Pancreas (tissue), 10 donors: ENCODE measurements at regions not wholly inside any gene's neighbourhood (a gene's known extent, or its start where the extent isn't known, plus 50 kb on each side); places are given as distances from the start of the nearest gene placed in this dataset.

Experiments used
- ATAC-seq, 4 donors: fragments of 200-7000 bp; cut with Tn5 transposase; one replicate each; pipeline versions ENCODE4 v1.8.0 to v1.9.1; 2020; ENCODE audit warnings: mild to moderate bottlenecking in 4 of 4, moderate library complexity in 4 of 4
- DNase-seq, 6 donors: peaks; one replicate each; pipeline ENCODE4 v3.0.0-alpha.2; 2020
- FAIRE-seq: peaks from 2 replicates; lab custom pipeline; 2012; peaks lifted over from hg19 to GRCh38; lab: Jason Lieb, UNC
- H3K27ac ChIP-seq, 4 donors: fragments of 200-600 bp; sonication (generic); 1 replicate in 3 of 4; 2 replicates in 1 of 4; pipeline versions ENCODE4 v1.5.0 to v1.8.0; 2020
- H3K27me3 ChIP-seq, 4 donors: fragments of 200-600 bp; one replicate each; pipeline ENCODE4 v1.8.0; 2021
- H3K36me3 ChIP-seq, 3 donors: fragments of 200-600 bp; sonication (generic) in 1 of 3; one replicate each; pipeline versions ENCODE4 v1.5.0 to v1.8.0; 2020 to 2021
- H3K4me1 ChIP-seq, 3 donors: fragments of 200-600 bp; one replicate each; pipeline ENCODE4 v1.8.0; 2021
- H3K4me3 ChIP-seq, 4 donors: fragments of 200-600 bp; sonication (generic) in 2 of 4; one replicate each; pipeline versions ENCODE4 v1.5.0 to v1.8.0; 2020 to 2021
- H3K9me3 ChIP-seq, 4 donors: fragments of 200-600 bp; one replicate each; pipeline ENCODE4 v1.8.0; 2021
- WGBS, 2 donors: extraction: QIAGEN DNeasy Blood & Tissue Kit; methylation state at CpG; one replicate each; pipeline ENCODE4 v1.1.7; 2013; 5-methylcytosine and 5-hydroxymethylcytosine counted together
- intact Hi-C, 3 donors: fragments of 100-400 bp; cut with DNase I; formaldehyde crosslinking; loops; one replicate each; pipeline versions ENCODE4 v1.11.1 to v1.14.2; 2022
- TF ChIP-seq, protein P1 (sequence below), 4 donors: fragments of 200-600 bp; sonication (generic) in 3 of 4; IDR thresholded peaks; one replicate each; pipeline versions ENCODE4 v1.5.0 to v1.8.0; 2021; ENCODE audit warnings: antibody characterized with exemption in 4 of 4
- donor health status: healthy with polysubstance abuse.
- donor health status: DM: no; HTN: no; CAD: no; lungs with moderate emphysema.
- donor health status: DM: no; HTN: no; CAD: no.
- donor health status: control.
- donor health status: control.
- donor health status: Bipolar disorder and iron deficiency.
- donor health status: DM: yes; HTN: yes; CAD: no.
- donor health status: DM: no; HTN: no; CAD: no.
- donor health status: DM: no; HTN: no; CAD: no.
- donor health status: DM: yes; HTN: yes; CAD: no.

GRCh38 chr10:59557642-59558041 lies 152.0 kb downstream of the SLC16A9 start:
- Histone ChIP-seq H3K27ac (no peak overlapping the region), H3K4me3 (no peak overlapping the region), H3K9me3 (no peaks in the 10 kb centered on the region), H3K27me3 (no peaks in the 10 kb centered on the region), H3K36me3 (no peaks in the 10 kb centered on the region), H3K4me1 (no peaks in the 10 kb centered on the region)
- TF ChIP-seq, protein P1, sequence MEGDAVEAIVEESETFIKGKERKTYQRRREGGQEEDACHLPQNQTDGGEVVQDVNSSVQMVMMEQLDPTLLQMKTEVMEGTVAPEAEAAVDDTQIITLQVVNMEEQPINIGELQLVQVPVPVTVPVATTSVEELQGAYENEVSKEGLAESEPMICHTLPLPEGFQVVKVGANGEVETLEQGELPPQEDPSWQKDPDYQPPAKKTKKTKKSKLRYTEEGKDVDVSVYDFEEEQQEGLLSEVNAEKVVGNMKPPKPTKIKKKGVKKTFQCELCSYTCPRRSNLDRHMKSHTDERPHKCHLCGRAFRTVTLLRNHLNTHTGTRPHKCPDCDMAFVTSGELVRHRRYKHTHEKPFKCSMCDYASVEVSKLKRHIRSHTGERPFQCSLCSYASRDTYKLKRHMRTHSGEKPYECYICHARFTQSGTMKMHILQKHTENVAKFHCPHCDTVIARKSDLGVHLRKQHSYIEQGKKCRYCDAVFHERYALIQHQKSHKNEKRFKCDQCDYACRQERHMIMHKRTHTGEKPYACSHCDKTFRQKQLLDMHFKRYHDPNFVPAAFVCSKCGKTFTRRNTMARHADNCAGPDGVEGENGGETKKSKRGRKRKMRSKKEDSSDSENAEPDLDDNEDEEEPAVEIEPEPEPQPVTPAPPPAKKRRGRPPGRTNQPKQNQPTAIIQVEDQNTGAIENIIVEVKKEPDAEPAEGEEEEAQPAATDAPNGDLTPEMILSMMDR (IDR thresholded peaks at IDR 0.05): no peak
- 21 to 23% methylated on average over 3 of the region's 3 CpGs for WGBS, 2 donors
- ATAC-seq (no peak), FAIRE-seq (no peak), DNase-seq (no peak)
- intact Hi-C loops: no loop called here

- 0 to 9% methylated on average over 1 of the region's 1 CpG for WGBS, 2 donors
- Histone ChIP-seq H3K4me3 (no peak overlapping the region), H3K9me3 (no peaks in the 10 kb centered on the region), H3K4me1 (no peaks in the 10 kb centered on the region), H3K36me3 (no peaks in the 10 kb centered on the region), H3K27ac (no peak overlapping the region), H3K27me3 (no peaks in the 10 kb centered on the region)
- intact Hi-C loops: no loop called here
- FAIRE-seq: peak; percentile 13
- peak in 3 of 6 donors; percentile 13 to 37 (median 34) for DNase-seq
- peak in 1 of 4 donors; percentile 42 for ATAC-seq
- TF ChIP-seq, protein P1 (IDR thresholded peaks at IDR 0.05): no peak
Observed at GRCh38 chr10:59557052-59557451, 152.6 kb downstream of the SLC16A9 start.

DNA sequence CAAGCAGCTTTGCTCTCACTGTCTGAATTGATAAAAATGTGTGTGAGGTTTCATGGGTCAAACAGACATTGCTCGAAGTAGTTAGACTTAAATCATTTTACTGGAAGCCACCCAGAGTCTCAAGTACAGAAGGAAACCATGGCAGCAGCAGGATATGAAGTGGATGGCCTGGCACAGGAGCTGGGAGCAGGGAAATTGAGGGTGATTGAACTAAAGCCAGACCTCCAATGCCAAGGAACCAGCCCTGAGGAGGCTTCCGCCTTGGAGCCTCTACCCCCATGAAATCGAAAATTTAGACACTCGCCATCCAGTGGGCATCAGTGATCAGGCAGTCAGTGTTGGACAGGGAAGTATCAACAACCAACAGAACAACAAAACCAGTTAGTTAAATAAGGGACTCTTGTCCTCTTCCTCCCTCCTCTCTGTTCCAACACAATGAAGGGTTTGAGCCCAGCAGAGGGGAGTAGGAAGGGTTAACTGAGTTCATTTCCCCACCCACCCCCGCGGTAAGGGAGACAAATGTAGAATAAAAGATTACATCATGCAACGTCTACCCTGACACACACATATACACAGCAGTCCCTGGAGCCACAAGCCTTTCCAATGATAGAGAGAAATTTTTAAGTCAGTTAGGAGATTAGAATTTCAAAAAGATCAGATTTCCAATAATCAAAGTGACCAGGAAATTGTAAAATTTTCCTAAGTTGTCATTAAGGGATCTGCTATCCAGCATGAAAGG lies 156.3 kb downstream of the SLC16A9 start:
- TF ChIP-seq, protein P1 (IDR thresholded peaks at IDR 0.05): no peak
- H3K27ac ChIP-seq: no peak overlapping the region
- WGBS, 2 donors: 43 to 50% methylated on average over 7 of the region's 7 CpGs
- no peaks in the 10 kb centered on the region for H3K9me3 ChIP-seq
- no peak overlapping the region for H3K4me3 ChIP-seq
- H3K4me1 ChIP-seq: no peaks in the 10 kb centered on the region
- FAIRE-seq (no peak), DNase-seq (no peak), ATAC-seq (no peak)
- intact Hi-C loops: no loop called here
- H3K27me3 ChIP-seq: no peaks in the 10 kb centered on the region
- no peaks in the 10 kb centered on the region for H3K36me3 ChIP-seq

DNA sequence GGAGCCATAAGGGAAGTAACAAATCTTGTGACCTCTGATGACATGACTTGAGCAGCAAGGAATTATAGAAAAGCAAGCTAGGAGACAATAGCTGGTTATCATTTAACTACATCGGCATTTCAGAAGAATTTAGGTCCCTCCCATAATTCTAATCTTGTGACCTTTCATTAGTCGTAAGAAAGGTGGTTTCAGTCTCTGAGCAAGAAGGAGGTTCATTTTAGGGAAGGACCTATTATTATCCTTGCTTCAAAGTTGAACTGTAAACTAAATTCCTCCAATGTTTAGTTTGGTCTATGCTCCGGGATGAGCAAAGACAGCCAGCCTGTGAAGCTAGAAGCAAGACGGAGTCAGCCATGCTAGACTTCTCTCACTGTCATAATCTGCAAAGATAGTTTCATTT lies 159.6 kb downstream of the SLC16A9 start:
- Histone ChIP-seq H3K27ac (no peak overlapping the region), H3K36me3 (no peaks in the 10 kb centered on the region), H3K9me3 (no peaks in the 10 kb centered on the region), H3K4me3 (no peak overlapping the region), H3K27me3 (no peaks in the 10 kb centered on the region), H3K4me1 (no peaks in the 10 kb centered on the region)
- no peak for FAIRE-seq
- DNase-seq: no peak
- TF ChIP-seq, protein P1 (IDR thresholded peaks at IDR 0.05): no peak
- intact Hi-C loops: no loop called here
- WGBS, 2 donors: 61 to 71% methylated on average over 4 of the region's 4 CpGs
- no peak for ATAC-seq

DNA sequence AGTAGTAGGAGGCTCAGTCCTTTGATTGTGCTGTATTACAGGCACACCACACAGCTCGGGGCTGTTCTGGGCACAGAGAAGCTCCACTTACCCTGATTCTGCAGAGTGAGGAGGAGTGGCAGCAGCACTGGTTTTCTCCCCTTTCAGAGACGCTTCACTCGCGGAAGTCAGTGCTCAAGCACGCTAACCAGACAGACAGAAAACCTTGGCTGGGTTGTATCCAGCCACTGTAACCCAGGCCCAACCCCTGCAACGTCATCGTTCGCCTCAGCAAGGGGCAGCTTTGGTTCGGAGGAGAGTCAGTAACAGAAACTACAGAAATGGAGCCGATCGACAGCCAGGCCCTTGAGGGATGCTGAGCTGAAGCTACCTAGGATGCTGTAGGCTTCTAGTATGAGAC lies 171.0 kb downstream of the SLC16A9 start:
- DNase-seq (peak in 1 of 6 donors; percentile 24), ATAC-seq (no peak), FAIRE-seq (no peak)
- 71 to 82% methylated on average over 11 of the region's 11 CpGs for WGBS, 2 donors
- no peaks in the 10 kb centered on the region for H3K9me3 ChIP-seq
- H3K4me3 ChIP-seq: no peak overlapping the region
- H3K27ac ChIP-seq: no peak overlapping the region
- TF ChIP-seq, protein P1 (IDR thresholded peaks at IDR 0.05): no peak
- no peaks in the 10 kb centered on the region for H3K27me3 ChIP-seq
- H3K36me3 ChIP-seq: no peaks in the 10 kb centered on the region
- intact Hi-C loops: no loop called here
- H3K4me1 ChIP-seq: no peaks in the 10 kb centered on the region
